NCI-H1417 (cell line): ENCODE measurements at regions not wholly inside any gene's neighbourhood (a gene's known extent, or its start where the extent isn't known, plus 50 kb on each side); places are given as distances from the start of the nearest gene placed in this dataset.
A peak's percentile ranks its signal among the peaks of the same experiment; 100 is the strongest.
"Not testable (repeated sequence)": the region's sequence is repeated elsewhere in the genome, so short reads cannot be mapped to it uniquely, and the experiment has no call there.

Experiments
- DNase-seq, 3 experiments: peaks; one replicate each; lab custom pipeline; 2025; lab: John Stamatoyannopoulos, UW

GRCh38 chr1:215402147-215402546 is 165.0 kb upstream of the KCTD3 start:
- no peak for DNase-seq

- DNase-seq, result no peak
Measured at GRCh38 chr1:215405211-215405610, 161.9 kb upstream of the KCTD3 start.

- DNase-seq, result no peak
Measured at GRCh38 chr1:215406927-215407326, 160.2 kb upstream of the KCTD3 start.

- DNase-seq, result no peak
Measured at GRCh38 chr1:215407575-215407974, 159.5 kb upstream of the KCTD3 start.

GRCh38 chr1:215409546-215409945 is 157.6 kb upstream of the KCTD3 start:
- DNase-seq, result not testable (repeated sequence)

- DNase-seq, result not testable (repeated sequence)
Measured at GRCh38 chr1:215415521-215415920, 151.6 kb upstream of the KCTD3 start.

GRCh38 chr1:215416497-215416896 is 150.6 kb upstream of the KCTD3 start:
- no peak for DNase-seq

- no peak for DNase-seq
Measured at GRCh38 chr1:215417122-215417521, 150.0 kb upstream of the KCTD3 start.

GRCh38 chr1:215418876-215419447 is 148.1 kb upstream of the KCTD3 start:
- no peak for DNase-seq

GRCh38 chr1:215421744-215422143 is 145.4 kb upstream of the KCTD3 start:
- no peak for DNase-seq

GRCh38 chr1:215423288-215423687 is 143.8 kb upstream of the KCTD3 start:
- DNase-seq, result no peak

GRCh38 chr1:215425138-215425537 is 142.0 kb upstream of the KCTD3 start:
- DNase-seq, result peak in 1 of 3 experiments; percentile 22

- DNase-seq, result no peak
Measured at GRCh38 chr1:215426101-215426500, 141.0 kb upstream of the KCTD3 start.

GRCh38 chr1:215432483-215433227 is 134.4 kb upstream of the KCTD3 start:
- peak in 1 of 3 experiments; percentile 0 for DNase-seq

- no peak for DNase-seq
Measured at GRCh38 chr1:215433237-215433636, 133.9 kb upstream of the KCTD3 start.

GRCh38 chr1:215439549-215439948 is 127.6 kb upstream of the KCTD3 start:
- no peak for DNase-seq

GRCh38 chr1:215444715-215445414 is 122.2 kb upstream of the KCTD3 start:
- no peak for DNase-seq

GRCh38 chr1:215448014-215448413 is 119.1 kb upstream of the KCTD3 start:
- not testable (repeated sequence) for DNase-seq

GRCh38 chr1:215449147-215449546 is 118.0 kb upstream of the KCTD3 start:
- DNase-seq, result not testable (repeated sequence)

GRCh38 chr1:215453440-215453839 is 113.7 kb upstream of the KCTD3 start:
- DNase-seq, result no peak

GRCh38 chr1:215457213-215457612 is 109.9 kb upstream of the KCTD3 start:
- no peak for DNase-seq

- DNase-seq, result no peak
Measured at GRCh38 chr1:215458104-215458503, 109.0 kb upstream of the KCTD3 start.

GRCh38 chr1:215458562-215458961 is 108.5 kb upstream of the KCTD3 start:
- no peak for DNase-seq
